MCF 10A (cell line): ENCODE measurements at regions not wholly inside any gene's neighbourhood (a gene's known extent, or its start where the extent isn't known, plus 50 kb on each side); places are given as distances from the start of the nearest gene placed in this dataset.

ENCODE experiments used
- BruUV-seq: library from RNA; stranded (reverse); fragments of 400-500 nt; replicated peaks from 2 replicates; lab custom pipeline; 2021; lab: Mats Ljungman, UMichigan
- CTCF ChIA-PET: fragments of 300-600 bp; sonication (Branson Sonifier 250); formaldehyde crosslinking; extraction: SDS; loops from one replicate; lab custom pipeline; 2021; ENCODE audit warnings: antibody characterized with exemption, inconsistent platforms; lab: Yijun Ruan, JAX
- POLR2A ChIA-PET: fragments of 300-600, 350-650 bp; sonication (Branson Sonifier 250); formaldehyde crosslinking; extraction: SDS; loops from one replicate; lab custom pipeline; 2020; ENCODE audit warnings: antibody characterized with exemption, inconsistent platforms; lab: Yijun Ruan, JAX
- DNase-seq: peaks from one replicate; pipeline ENCODE4 v3.0.0-alpha.2; 2018; ENCODE audit not compliant: unreplicated experiment
- H3K27ac Mint-ChIP-seq: one replicate; pipeline ENCODE4 v1.8.0; 2022; ENCODE audit warnings: mild to moderate bottlenecking, low read depth, mixed read lengths; ENCODE audit not compliant: unreplicated experiment
- H3K27me3 Mint-ChIP-seq: one replicate; pipeline ENCODE4 v1.8.0; 2022; ENCODE audit warnings: mixed read lengths; ENCODE audit not compliant: insufficient read depth, unreplicated experiment
- H3K36me3 Mint-ChIP-seq: one replicate; pipeline ENCODE4 v1.8.0; 2022; ENCODE audit warnings: mild to moderate bottlenecking, moderate library complexity, mixed read lengths; ENCODE audit not compliant: insufficient read depth, unreplicated experiment
- H3K4me1 Mint-ChIP-seq: one replicate; pipeline ENCODE4 v1.8.0; 2022; ENCODE audit warnings: mixed read lengths; ENCODE audit not compliant: insufficient read depth, unreplicated experiment
- H3K4me3 Mint-ChIP-seq: one replicate; pipeline ENCODE4 v1.8.0; 2022; ENCODE audit warnings: mild to moderate bottlenecking, moderate library complexity, mixed read lengths; ENCODE audit not compliant: unreplicated experiment
- H3K9me3 Mint-ChIP-seq: one replicate; pipeline ENCODE4 v1.8.0; 2022; ENCODE audit warnings: mixed read lengths; ENCODE audit not compliant: unreplicated experiment
- intact Hi-C: fragments of 100-400 bp; cut with micrococcal nuclease; formaldehyde crosslinking; loops from 2 replicates; pipeline ENCODE4 v1.14.1; 2022
- TF ChIP-seq, protein P1 (sequence below): fragments of 200-600 bp; IDR thresholded peaks from one replicate; pipeline ENCODE4 v1.8.0; 2022; ENCODE audit warnings: antibody characterized with exemption, mild to moderate bottlenecking; ENCODE audit not compliant: unreplicated experiment

DNA sequence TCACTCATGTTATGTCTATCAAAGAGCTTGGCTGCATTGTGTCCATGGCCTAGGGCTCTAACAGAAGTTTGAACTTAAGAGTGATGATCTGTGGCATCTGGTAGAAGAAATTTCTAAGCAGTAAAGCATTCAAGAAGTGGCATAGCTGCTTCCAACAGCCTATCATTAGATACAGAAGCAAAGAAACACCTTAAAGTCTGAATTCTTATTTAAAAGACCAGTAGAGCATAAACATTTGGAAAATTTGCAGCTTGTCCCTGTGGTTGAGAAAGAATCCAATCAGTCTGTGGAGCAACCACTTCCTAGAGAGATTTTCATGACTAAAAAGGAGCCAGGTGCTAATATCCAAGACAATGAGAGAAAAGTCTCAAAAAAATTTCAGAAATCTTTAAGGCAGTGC, 165.5 kb downstream of the SNX7 start:
- ChIA-PET CTCF (interaction anchor here (0.6 to 1.1 kb wide), 2 partner anchors 32 to 34 kb away, joined by 4 to 5 read pairs; no protein-coding TSS in a partner anchor), POLR2A (no interaction called here)
- no peak overlapping the region for H3K27ac Mint-ChIP-seq
- no peaks in the 10 kb centered on the region for H3K27me3 Mint-ChIP-seq
- DNase-seq, result no peak
- no peak overlapping the region for H3K4me3 Mint-ChIP-seq
- no peaks in the 10 kb centered on the region for H3K36me3 Mint-ChIP-seq
- no TSS peak for BruUV-seq
- TF ChIP-seq, protein P1, sequence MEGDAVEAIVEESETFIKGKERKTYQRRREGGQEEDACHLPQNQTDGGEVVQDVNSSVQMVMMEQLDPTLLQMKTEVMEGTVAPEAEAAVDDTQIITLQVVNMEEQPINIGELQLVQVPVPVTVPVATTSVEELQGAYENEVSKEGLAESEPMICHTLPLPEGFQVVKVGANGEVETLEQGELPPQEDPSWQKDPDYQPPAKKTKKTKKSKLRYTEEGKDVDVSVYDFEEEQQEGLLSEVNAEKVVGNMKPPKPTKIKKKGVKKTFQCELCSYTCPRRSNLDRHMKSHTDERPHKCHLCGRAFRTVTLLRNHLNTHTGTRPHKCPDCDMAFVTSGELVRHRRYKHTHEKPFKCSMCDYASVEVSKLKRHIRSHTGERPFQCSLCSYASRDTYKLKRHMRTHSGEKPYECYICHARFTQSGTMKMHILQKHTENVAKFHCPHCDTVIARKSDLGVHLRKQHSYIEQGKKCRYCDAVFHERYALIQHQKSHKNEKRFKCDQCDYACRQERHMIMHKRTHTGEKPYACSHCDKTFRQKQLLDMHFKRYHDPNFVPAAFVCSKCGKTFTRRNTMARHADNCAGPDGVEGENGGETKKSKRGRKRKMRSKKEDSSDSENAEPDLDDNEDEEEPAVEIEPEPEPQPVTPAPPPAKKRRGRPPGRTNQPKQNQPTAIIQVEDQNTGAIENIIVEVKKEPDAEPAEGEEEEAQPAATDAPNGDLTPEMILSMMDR, result no peak
- H3K9me3 Mint-ChIP-seq, result peaks cover 7% of the 10 kb centered on the region
- no peaks in the 10 kb centered on the region for H3K4me1 Mint-ChIP-seq
- intact Hi-C loops, result no loop called here

- ChIA-PET POLR2A (no interaction called here), CTCF (no interaction called here)
- BruUV-seq, result no TSS peak
- H3K4me1 Mint-ChIP-seq, result peaks cover 6% of the 10 kb centered on the region
- TF ChIP-seq, protein P1, result no peak
- H3K27ac Mint-ChIP-seq, result no peak overlapping the region
- H3K36me3 Mint-ChIP-seq, result no peaks in the 10 kb centered on the region
- no peaks in the 10 kb centered on the region for H3K27me3 Mint-ChIP-seq
- no peak overlapping the region for H3K4me3 Mint-ChIP-seq
- peak; percentile 9 for DNase-seq
- intact Hi-C loops, result no loop called here
- no peaks in the 10 kb centered on the region for H3K9me3 Mint-ChIP-seq
Measured at GRCh38 chr1:98839840-98840239, 164.8 kb downstream of the PLPPR5 start.
